RPMI7951 (cell line): ENCODE measurements at regions not wholly inside any gene's neighbourhood (a gene's known extent, or its start where the extent isn't known, plus 50 kb on each side); places are given as distances from the start of the nearest gene placed in this dataset.
"Not testable (repeated sequence)": the region's sequence is repeated elsewhere in the genome, so short reads cannot be mapped to it uniquely, and the experiment has no call there.

Experiments used
- DNase-seq: peaks from one replicate; pipeline ENCODE4 v3.0.0-alpha.2; 2012; ENCODE audit warnings: low read depth

DNA sequence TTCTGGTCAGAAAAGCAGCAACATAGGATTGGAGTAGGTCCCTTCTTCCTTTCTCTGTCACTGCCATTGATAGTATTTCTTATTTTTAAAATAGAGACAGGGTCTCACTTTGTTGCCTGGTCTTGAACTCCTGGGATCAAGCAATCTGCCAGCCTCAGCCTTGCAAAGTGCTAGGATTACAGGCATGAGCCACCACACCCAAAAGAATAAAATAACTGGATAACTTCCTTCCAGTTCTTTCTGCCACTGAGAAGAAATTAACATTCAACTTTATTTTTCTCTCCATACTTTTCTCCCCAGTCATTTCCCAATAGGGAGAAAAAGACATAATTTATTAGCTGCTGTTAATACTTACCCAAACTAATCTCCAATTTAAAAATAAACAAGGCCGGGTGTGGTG, 91.9 kb upstream of the MED13 start:
- no peak for DNase-seq

DNA sequence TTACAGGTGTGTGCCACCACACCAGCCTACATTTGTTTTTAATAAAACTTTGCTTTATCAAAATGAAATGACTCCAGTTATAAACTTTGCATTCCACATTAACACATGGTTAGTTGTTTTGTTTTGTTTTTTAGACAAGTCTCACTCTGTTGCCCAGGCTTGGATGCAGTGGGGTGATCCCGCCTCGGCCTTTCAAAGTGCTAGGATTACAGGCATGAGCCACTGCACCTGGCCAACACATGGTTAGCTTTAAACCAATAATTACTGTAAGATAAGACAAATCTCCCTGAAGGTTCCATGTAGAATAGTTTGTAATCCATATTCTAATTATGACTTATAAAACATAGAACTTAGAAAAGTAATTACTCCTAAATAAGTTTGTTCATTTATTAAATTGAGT, 89.8 kb upstream of the MED13 start:
- no peak for DNase-seq

DNA sequence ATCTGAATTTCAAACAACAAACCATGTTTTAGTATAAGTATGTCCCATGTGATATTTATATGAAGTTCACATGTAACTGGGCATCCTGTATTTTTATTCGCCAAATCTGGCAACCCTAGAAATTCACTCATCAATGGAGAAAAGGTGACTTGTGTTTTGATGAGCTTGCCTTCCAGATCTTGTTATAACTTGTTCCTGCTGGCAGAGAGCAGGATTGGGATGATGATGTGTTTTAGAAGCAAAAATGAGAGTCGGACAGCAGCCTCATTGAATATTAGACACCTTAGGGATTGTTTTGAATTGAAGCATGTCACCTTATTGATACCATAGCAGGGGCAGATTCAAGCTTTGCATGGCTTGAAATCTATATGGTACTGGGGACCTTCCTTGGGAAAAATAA, 85.4 kb upstream of the MED13 start:
- no peak for DNase-seq

DNA sequence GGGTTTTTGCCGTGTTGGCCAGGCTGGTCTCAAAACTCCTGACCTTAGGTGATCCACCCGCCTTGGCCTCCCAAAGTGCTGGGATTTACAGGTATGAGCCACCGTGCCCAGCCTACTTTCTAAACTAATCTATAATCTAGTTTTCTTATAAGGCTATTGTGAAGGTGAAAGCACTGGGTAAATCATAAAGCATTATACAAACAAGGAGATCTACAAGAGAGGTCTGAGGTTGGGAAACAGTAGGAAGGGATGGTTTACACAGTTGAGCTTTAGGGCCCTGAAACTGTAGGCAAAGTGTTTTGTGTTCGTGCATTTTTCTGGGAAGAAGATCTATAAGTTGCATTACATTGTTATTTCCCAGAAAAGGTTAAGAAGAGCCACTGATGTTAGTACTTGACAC, 84.9 kb upstream of the MED13 start:
- DNase-seq: no peak

DNA sequence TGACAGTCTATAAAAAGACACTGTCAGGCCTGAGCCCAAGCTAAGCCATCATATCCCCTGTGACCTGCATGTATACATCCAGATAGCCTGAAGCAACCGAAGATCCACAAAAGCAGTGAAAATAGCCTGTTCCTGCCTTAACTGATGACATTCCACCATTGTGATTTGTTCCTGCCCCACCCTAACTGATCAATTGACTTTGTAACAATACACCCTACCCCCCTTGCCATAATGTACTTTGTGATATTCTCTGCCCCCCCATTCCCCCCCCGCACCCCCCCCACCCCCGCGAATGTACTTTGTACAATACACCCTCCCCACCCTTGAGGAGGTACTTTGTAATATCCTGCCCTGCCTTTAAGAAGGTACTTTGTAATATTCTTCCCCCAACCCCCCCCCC, 82.2 kb upstream of the MED13 start:
- DNase-seq: no peak

DNA sequence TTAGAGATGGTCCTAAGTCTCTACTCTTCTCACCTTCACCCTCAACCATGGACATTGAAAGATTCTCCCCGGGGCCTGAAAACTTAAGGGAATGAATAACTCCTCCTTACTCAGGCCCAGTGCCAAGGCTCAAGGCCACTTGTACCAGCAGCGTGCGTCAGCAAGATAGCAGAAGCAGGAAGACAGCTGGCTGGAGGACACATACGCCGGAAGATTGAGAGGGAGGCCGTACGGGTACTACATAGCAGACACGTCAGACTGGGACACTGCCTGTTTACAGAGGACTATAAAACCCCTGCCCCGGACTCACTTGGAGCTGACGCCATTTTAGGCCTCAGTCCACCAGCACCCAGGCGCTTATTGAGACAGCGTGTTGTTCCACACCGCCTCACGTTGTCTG, 75.8 kb upstream of the MED13 start:
- DNase-seq: peak; percentile 24

DNA sequence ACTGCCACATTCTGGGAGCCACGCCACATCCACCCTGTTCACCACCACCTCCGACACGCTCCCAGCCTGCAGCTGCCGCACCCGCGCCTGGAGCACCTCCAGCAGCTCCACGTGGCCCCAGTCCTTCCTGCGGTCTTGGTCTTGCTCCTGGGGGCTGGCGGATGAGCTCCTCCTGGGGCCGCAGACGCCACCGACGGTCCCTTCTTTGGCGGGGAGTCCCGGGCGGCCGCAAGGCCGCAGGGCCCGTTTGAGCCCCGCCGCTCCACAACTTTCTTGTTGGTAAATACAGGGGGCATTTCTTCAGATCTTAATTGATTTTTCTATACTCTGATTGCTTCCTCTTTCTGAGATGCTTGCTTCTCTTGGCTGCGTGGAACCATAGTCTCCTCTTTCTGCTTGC, 75.3 kb upstream of the MED13 start:
- no peak for DNase-seq

DNA sequence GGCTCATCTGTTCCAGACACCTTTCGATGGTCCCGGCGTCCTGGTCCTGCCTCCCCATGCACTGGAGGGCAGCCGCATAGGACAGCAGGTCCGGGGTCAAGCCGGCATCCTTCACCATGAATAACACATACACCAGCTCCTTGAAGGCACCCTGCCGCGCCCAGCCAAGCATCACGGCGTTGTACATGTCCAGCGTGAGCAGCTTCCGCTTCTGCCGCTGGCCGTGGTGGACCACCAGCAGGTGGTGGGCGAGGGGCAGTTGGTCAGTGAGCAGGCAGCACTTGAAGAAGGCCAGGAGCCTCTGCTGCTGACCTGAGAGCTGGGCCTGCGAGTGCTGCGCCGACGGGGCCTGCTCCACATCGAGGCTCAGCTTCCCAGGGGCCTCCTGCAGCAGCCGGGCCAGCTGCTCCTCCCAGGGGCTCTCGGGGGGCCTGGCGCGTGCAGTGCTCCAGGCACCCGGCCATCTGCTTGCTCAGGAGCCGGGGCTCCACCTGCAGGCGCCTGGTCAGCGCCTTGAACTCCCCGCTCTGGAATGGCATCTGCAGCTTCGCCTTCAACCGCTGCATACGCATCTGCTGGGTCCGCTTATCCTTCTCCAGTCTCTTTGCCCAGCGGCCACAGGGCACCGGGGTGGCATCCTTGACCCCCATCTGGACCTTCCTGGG, 74.7 kb upstream of the MED13 start:
- not testable (repeated sequence) for DNase-seq

DNA sequence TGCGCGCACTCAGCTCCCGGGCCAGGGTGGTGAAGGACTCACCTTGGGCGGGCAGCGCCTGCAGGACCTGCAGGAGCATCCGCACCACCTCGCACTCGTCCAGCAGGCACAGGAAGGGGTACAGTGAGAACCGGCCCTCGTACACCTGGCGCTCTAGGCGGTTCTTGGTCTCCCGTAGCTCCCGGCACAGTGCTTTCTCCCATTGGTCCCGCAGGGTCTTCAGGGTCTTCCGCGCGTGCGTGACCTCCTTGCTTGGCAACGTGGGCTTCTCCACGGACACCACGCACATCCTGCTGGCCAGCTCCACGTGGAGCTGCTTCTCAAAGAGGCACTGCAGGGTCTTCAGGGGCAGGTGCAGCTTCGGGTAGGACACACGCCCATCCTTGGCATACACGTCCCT, 74.1 kb upstream of the MED13 start:
- DNase-seq: no peak

DNA sequence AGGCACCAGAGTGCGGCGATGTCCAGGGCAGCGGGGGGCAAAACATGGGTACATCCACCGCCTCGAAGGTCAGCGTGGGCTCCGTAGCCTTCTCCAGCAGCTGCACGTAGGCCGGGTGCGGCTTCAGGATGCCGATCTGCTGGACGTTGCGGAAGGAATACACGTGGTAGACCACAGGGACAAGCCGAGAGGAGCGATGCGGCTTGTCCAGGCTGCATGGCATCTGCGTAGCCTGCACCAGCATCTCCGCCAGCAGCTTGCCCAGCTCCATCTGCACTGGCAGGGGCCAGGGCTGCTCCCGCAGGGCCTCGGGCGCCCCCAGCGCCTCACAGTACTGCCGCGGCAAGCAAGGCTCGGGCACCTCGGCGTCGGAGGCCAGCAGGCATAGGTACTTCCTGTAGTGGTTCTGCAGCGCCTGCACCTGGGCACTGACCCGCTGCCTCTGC, 73.6 kb upstream of the MED13 start:
- peak; percentile 11 for DNase-seq

DNA sequence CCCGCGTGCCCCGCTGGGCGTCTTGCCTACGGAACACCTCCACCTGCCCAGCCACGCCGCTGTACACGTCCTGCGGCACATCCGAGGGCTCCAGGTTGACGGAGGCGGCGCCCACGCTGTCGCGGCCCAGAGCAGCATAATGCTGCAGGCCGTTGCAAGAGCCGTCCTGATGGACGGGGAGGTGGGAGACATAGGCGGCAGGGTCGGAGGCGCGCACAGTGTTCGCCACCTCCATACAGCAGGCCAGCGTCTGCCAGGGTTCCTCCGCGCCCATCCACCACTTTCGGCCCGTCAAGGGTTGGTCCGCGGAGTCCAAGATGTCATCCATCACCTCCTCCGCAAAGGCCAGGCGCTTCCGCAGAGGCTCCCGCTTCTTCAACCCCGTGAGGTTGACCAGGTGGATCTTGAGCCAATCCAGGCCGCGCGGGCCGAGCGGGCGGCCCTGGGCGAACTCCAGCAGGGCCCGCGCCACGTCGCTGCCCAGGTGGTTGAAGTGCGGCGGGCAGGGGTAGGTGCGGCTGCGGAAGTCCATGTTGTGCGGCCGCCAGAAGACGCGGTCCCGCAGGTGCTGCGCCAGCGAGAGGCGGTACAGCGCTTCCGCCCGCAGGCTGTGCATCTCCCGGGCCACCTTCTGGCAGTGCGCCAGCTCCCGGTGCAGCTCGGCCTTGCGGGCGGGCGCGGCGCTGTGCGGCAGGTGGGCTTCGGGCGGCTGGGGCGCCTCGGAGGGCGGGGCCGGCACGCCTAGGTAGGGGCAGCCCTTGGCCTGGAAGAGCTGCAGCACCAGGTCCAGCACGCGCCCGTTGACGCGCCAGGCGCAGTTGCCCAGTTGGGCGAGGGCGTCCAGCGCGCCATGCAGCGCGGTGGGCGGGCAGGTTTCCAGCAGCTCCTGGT, 72.9 kb upstream of the MED13 start:
- DNase-seq: not testable (repeated sequence)

DNA sequence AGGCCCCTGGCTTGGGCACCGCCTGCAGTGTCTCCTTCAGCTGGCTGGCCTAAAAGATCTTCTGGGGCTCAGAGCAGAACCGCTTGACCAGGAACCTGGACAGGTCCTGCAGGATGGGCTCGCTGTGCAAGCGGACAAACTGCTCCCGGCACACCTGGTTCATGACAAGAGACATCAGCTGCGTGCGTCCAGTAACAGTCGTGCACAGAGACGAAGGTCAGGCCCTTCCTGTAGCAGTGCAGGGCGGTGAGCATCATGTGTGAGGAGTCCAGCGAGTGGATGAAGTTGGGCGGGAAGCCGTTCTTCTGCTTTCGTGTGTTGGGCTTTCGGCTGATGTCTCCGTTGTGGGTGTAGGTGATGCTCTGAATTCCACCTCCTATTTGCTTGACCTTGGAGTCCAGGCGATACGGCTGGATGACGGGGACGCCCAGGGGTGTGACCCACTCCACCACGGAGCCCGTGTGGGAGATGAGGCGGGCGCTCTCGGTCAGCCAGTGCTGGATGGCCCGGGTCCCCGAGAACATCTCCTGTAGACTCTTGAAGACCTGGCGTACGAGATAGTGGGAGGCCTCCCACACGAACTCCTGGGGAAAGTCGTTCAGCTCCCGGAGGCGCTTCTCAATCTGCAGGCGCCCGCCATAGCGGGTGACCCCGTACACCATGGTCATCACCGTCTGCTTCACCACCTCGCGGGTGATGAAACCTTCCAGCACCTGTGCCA, 72.1 kb upstream of the MED13 start:
- DNase-seq: not testable (repeated sequence)

DNA sequence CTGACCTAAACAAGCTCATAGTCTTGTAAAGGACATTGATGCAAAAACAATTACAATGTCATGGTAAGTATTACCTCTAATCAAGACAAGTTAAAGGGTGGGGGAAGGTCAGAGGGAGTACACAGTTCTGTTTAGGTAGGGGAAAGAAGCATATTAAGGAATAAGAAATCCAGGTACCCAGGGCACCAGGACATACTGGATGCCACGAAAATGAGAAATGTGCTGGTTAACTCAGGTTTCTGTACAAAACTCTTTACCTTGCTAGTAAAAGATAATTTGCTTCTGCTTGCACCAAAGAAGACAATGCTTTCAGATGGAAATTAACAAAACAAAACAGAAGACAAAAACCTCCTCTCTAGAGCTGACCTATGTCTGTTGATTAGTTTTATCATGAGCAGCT, 70.7 kb upstream of the MED13 start:
- no peak for DNase-seq

DNA sequence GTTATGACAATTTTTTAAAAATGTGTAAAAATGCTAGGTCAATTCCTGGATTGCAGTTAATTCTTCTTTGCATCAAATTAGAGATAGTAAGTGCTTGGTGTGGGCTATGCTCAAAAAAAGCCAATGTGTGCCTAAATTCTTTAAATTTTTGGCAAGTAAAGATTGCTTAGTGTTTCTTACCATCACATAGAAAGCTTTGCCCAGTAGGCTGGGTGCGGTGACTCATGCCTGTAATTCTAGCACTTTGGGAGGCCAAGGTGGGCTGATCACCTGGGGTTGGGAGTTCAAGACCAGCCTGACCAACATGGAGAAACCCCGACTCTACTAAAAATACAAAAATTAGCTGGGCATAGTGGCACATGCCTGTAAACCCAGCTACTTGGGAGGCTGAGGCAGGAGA, 70.0 kb upstream of the MED13 start:
- DNase-seq: peak; percentile 14

DNA sequence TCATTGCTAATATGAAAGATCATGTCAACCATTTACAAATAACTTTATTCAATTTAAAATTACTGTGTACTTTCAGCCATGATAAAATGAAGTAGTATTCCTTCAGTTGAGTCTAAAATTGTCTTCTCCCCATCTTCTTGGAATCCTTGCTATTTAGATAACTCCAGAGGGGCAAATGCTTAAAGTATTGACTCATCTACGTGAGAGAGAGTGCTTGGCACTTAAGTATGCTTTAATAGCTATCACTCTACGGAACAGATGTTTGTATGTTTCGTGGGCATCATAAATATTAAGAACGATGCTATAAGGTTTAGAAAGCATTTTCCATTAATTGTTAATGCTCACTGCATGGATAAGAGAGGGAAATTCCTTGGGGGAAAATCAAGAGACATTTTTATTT, 69.3 kb upstream of the MED13 start:
- DNase-seq: peak; percentile 30

DNA sequence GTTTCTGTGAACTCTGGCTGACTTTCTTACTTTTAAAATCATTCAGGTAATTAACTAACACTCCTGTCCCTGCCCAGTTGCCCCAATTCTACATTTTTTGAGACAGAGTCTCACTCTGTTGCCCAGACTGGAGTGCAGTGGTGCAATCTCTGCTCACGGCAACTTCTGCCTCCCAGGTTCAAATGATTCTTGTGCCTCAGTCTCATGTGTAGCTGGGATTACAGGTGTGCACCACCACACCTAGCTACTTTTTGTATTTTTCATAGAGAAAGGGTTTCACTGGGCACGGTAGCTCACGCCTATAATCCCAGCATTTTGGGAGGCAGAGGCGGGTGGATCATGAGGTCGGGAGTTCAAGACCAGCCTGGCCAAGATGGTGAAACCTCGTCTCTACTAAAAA, 66.2 kb upstream of the MED13 start:
- not testable (repeated sequence) for DNase-seq

DNA sequence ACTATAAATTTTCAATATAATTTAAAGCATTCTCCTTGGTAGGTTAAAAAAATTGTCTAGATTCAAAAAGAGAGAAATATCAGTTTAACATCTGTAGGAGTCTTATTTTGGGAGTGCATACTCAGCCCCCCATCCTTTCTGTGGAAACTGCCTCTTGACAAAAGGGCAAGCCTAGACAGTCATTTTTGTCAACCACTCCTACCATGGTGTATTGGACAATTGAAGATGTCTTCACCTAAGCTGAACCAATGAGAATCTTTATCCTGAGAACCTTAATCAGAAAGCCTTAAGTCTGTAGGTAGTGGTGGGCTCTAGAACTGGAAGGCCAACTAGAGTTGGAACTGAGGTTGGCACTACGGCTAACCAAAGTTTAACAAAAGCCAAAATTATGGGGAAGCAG, 65.7 kb upstream of the MED13 start:
- DNase-seq: no peak

DNA sequence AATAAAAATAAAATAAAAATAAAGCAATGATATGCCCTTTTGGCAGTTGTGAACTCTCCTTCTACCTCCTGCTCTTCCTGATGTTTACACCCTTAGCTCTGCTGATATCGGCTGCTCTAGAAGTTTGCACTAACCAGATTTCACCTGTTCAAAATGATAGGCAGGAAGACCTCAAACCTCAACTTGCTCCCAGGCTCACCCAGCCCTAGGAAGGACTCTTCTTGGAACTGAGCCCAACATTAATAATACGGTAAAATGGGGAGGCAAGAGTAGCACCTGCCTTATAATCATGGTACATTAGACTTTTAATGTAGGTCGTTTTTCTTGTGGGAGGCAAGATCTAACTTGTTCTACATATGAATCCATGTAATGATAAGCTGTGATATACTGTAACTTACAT, 61.2 kb upstream of the MED13 start:
- DNase-seq: no peak

DNA sequence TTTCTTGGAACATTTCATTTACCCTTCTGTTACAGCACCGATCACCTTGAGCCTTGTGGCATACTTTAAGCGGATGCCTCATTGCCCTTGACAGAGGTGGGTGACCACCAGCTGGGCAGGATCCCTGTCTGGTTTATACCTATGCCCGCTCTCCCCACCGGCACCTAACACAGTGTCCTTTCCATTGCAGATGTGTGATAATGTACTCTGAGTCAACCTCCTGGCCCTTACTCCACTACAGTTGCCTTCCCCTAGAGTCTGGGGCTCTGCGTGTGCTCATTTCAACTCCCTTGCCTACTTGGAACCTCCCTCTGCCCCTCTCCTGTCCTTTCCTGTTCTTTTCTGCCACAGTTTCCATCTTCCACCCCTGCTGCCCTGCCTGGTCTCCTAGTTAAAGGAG, 60.2 kb upstream of the MED13 start:
- DNase-seq: no peak

DNA sequence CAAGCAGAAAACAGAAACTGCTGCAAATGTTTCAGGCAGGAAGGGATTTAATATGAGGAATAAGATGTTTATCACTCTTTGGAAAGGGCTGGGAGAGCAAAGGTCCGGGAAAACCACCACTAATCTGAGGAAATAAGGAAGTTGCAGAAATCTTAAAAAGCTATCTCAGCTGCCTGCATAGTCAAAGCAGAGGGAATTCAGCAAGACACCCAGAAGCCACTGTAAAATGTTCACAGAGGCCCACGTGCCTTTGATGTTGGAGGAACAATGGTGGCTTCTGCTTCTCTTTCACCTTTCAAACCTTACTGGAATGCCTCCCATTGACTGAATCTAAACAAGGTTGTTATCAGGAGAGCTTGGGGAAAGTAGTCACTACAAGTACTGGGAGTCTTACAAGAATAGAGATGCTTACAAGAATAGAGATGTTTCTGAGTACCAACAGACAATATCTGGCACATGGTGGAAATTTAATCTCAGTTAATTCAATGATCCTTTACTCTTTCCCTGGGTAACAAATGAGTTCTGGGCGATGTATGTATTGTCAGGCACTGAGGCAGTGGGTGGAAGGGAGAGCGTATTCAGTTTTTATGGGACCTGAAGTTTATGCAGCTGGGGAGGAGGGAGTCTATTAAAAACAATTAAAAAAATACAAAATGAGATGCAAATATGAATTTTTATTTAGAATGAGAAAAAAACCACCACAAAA, 56.1 kb upstream of the MED13 start:
- no peak for DNase-seq

DNA sequence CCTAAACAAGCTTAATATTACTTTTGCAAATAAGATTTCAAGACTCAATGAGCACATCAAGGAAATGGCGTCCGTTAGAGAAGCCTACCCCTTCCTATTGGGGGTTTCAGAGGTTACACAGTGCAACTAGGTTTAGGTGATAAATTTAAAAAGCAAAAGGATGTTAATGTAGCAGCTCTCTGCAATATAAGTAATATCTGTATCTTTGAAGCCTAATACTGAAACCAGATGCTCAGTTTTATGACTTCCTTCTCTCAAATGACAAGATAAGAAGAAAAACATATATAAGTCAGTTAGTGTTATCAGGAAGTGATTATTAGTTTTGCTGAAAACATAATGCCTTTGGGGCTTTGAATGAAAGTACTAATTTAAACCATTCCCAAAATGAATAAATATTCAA, 54.3 kb upstream of the MED13 start:
- DNase-seq: no peak
